HEK293T (cell line): ENCODE measurements at regions not wholly inside any gene's neighbourhood (a gene's known extent, or its start where the extent isn't known, plus 50 kb on each side); places are given as distances from the start of the nearest gene placed in this dataset.

Source experiments
- CTCF ChIA-PET: fragments of 350-600 bp; formaldehyde crosslinking; extraction: SDS; loops from one replicate; lab custom pipeline; 2021; ENCODE audit warnings: antibody characterized with exemption, inconsistent platforms; lab: Yijun Ruan, JAX
- POLR2A ChIA-PET: fragments of 350-600 bp; formaldehyde crosslinking; extraction: SDS; loops from one replicate; lab custom pipeline; 2020; ENCODE audit warnings: antibody characterized with exemption, inconsistent platforms; lab: Yijun Ruan, JAX
- DNase-seq: peaks from one replicate; pipeline ENCODE4 v3.0.0; 2012; ENCODE audit warnings: mixed read lengths; ENCODE audit errors: extremely low spot score
- ARNT ChIP-seq: fragments of 450-650 bp; IDR thresholded peaks from 2 replicates; pipeline ENCODE4 v1.6.1; 2017; ENCODE audit warnings: mild to moderate bottlenecking
- BHLHE40 ChIP-seq: fragments of 450-650 bp; IDR thresholded peaks from 2 replicates; pipeline ENCODE4 v1.6.1; 2016; ENCODE audit warnings: mild to moderate bottlenecking, moderate library complexity, borderline replicate concordance
- CTBP1 ChIP-seq: fragments of 450-650 bp; IDR thresholded peaks from 2 replicates; pipeline ENCODE4 v1.6.1; 2016; ENCODE audit warnings: borderline replicate concordance
- ELF4 ChIP-seq: fragments of 450-650 bp; IDR thresholded peaks from 2 replicates; pipeline ENCODE4 v1.6.1; 2017; ENCODE audit warnings: antibody characterized with exemption
- FOXA1 ChIP-seq: fragments of 450-650 bp; IDR thresholded peaks from 2 replicates; pipeline ENCODE4 v1.6.1; 2016; ENCODE audit warnings: mild to moderate bottlenecking
- FOXK2 ChIP-seq: fragments of 450-650 bp; IDR thresholded peaks from 2 replicates; pipeline ENCODE4 v1.6.1; 2016; ENCODE audit warnings: mild to moderate bottlenecking
- FOXM1 ChIP-seq: fragments of 450-650 bp; IDR thresholded peaks from 2 replicates; pipeline ENCODE4 v1.6.1; 2017; ENCODE audit warnings: mild to moderate bottlenecking, borderline replicate concordance
- HDGF ChIP-seq: fragments of 450-650 bp; IDR thresholded peaks from 2 replicates; pipeline ENCODE4 v1.6.1; 2017; ENCODE audit warnings: antibody characterized with exemption, borderline replicate concordance
- L3MBTL2 ChIP-seq: fragments of 450-650 bp; conservative IDR thresholded peaks from 2 replicates; pipeline ENCODE4 v1.6.1; 2016; ENCODE audit warnings: mild to moderate bottlenecking
- LEF1 ChIP-seq: fragments of 450-650 bp; IDR thresholded peaks from 2 replicates; pipeline ENCODE4 v1.6.1; 2017; ENCODE audit warnings: mild to moderate bottlenecking, borderline replicate concordance
- NFRKB ChIP-seq: fragments of 450-650 bp; IDR thresholded peaks from 2 replicates; pipeline ENCODE4 v1.6.1; 2016; ENCODE audit warnings: mild to moderate bottlenecking, moderate library complexity
- PKNOX1 ChIP-seq: fragments of 450-650 bp; IDR thresholded peaks from 2 replicates; pipeline ENCODE4 v1.6.1; 2016
- SP1 ChIP-seq: fragments of 450-650 bp; IDR thresholded peaks from 2 replicates; pipeline ENCODE4 v1.6.1; 2017
- SUZ12 ChIP-seq: fragments of 450-650 bp; IDR thresholded peaks from 2 replicates; pipeline ENCODE4 v1.6.1; 2016; ENCODE audit warnings: mild to moderate bottlenecking
- TARDBP ChIP-seq: fragments of 450-650 bp; IDR thresholded peaks from 2 replicates; pipeline ENCODE4 v1.6.1; 2016
- ZNF384 ChIP-seq: fragments of 450-650 bp; IDR thresholded peaks from 2 replicates; pipeline ENCODE4 v1.6.1; 2016

- CTCF ChIA-PET: no interaction called here
- POLR2A ChIA-PET: no interaction called here
- TF ChIP-seq CTBP1: no peak
- TF ChIP-seq FOXM1: no peak
- TF ChIP-seq NFRKB: no peak
- no peak for TF ChIP-seq FOXK2
- no peak for TF ChIP-seq ARNT
- TF ChIP-seq SUZ12: no peak
- no peak for TF ChIP-seq FOXA1
- no peak for TF ChIP-seq TARDBP
- TF ChIP-seq HDGF: no peak
- TF ChIP-seq L3MBTL2: no peak
- no peak for TF ChIP-seq SP1
- TF ChIP-seq ELF4: no peak
- no peak for TF ChIP-seq ZNF384
- DNase-seq: no peak
Measured at GRCh38 chr2:239475161-239476028, 74.6 kb upstream of the HDAC4 start.

GRCh38 chr2:239473211-239473805 lies 72.5 kb upstream of the HDAC4 start:
- POLR2A ChIA-PET: no interaction called here
- no peak for DNase-seq
- CTCF ChIA-PET: no interaction called here
- TF ChIP-seq TARDBP (no peak), ZNF384 (no peak), SP1 (no peak), FOXM1 (no peak), ELF4 (no peak), CTBP1 (no peak), PKNOX1 (no peak)

GRCh38 chr2:239472235-239472775 lies 71.5 kb upstream of the HDAC4 start:
- ChIA-PET CTCF (no interaction called here), POLR2A (no interaction called here)
- TF ChIP-seq LEF1 (no peak), FOXM1 (no peak), TARDBP (no peak)
- DNase-seq: no peak

- no peak for DNase-seq
- ChIA-PET CTCF (no interaction called here), POLR2A (no interaction called here)
- TF ChIP-seq NFRKB: no peak
- TF ChIP-seq ZNF384: no peak
- TF ChIP-seq FOXK2: no peak
- TF ChIP-seq ELF4: no peak
- no peak for TF ChIP-seq FOXA1
- no peak for TF ChIP-seq ARNT
- TF ChIP-seq CTBP1: no peak
- no peak for TF ChIP-seq BHLHE40
- no peak for TF ChIP-seq TARDBP
- no peak for TF ChIP-seq LEF1
- TF ChIP-seq L3MBTL2: no peak
- TF ChIP-seq FOXM1: no peak
- no peak for TF ChIP-seq PKNOX1
- TF ChIP-seq HDGF: no peak
- TF ChIP-seq SUZ12: no peak
- TF ChIP-seq SP1: no peak
Measured at GRCh38 chr2:239471011-239471792, 70.4 kb upstream of the HDAC4 start.

GRCh38 chr2:239470151-239470900 lies 69.5 kb upstream of the HDAC4 start:
- no peak for TF ChIP-seq FOXM1
- no peak for TF ChIP-seq LEF1
- TF ChIP-seq L3MBTL2: no peak
- TF ChIP-seq ELF4: no peak
- no peak for TF ChIP-seq TARDBP
- TF ChIP-seq SP1: no peak

GRCh38 chr2:239469106-239469960 lies 68.5 kb upstream of the HDAC4 start:
- POLR2A ChIA-PET: no interaction called here
- DNase-seq: no peak
- TF ChIP-seq L3MBTL2 (no peak), FOXA1 (no peak), ELF4 (no peak), HDGF (no peak), LEF1 (no peak)
- CTCF ChIA-PET: no interaction called here

More at GRCh38 chr2:239470151-239470900, 69.5 kb upstream of the HDAC4 start:
- DNase-seq: no peak
- CTCF ChIA-PET: no interaction called here
- POLR2A ChIA-PET: no interaction called here
